Mucosa of descending colon (tissue), 3 donors: ENCODE measurements at regions not wholly inside any gene's neighbourhood (a gene's known extent, or its start where the extent isn't known, plus 50 kb on each side); places are given as distances from the start of the nearest gene placed in this dataset.

ENCODE experiments used
- ATAC-seq: fragments of 200-7000 bp; cut with Tn5 transposase; one replicate; pipeline ENCODE4 v1.9.1; 2020; ENCODE audit warnings: mild to moderate bottlenecking, moderate library complexity
- DNase-seq, 3 donors: peaks; one replicate each; pipeline ENCODE4 v3.0.0-alpha.2; 2020
- H3K36me3 ChIP-seq: fragments of 200-600 bp; one replicate; pipeline ENCODE4 v1.8.0; 2021; ENCODE audit warnings: low read depth, mild to moderate bottlenecking
- H3K4me1 ChIP-seq: fragments of 200-600 bp; one replicate; pipeline ENCODE4 v1.8.0; 2021; ENCODE audit warnings: low read depth, mild to moderate bottlenecking
- H3K4me3 ChIP-seq: fragments of 200-600 bp; one replicate; pipeline ENCODE4 v1.8.0; 2021; ENCODE audit warnings: mild to moderate bottlenecking
- H3K9me3 ChIP-seq: fragments of 200-600 bp; one replicate; pipeline ENCODE4 v1.8.0; 2021; ENCODE audit warnings: mild to moderate bottlenecking
- intact Hi-C, 2 donors: fragments of 100-400 bp; cut with DNase I in 1 of 2; cut with micrococcal nuclease in 1 of 2; formaldehyde crosslinking; loops; one replicate each; pipeline versions ENCODE4 v1.11.0 to v1.11.1; 2022; cut with DNase I, micrococcal nuclease
- TF ChIP-seq, protein P1 (sequence below): fragments of 200-600 bp; IDR thresholded peaks from one replicate; pipeline ENCODE4 v1.8.0; 2022; ENCODE audit warnings: antibody characterized with exemption, mild to moderate bottlenecking
- donor health status: DM: no; HTN: no; CAD: no; lungs with moderate emphysema.
- donor health status: DM: no; HTN: no; CAD: no.
- donor health status: DM: no; HTN: yes; CAD: no.

DNA sequence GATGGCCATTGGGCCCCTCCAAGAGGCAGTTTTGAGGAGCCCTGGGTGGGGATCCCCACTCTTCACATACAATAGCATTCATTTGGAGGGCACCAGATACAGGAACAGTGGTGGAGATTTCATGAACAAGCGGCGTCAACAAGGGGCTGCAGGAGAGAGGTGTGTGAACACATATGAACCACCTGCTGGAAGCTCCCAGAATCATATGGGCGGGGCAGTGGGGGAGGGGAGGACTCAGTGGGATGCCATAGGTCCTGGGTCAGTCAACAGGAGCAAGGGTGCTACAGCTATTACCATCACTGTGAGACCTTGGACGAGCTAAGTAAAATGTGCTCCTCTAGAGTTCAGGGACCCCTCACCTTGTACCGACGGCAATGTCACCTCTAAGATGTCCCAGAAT lies 100.4 kb upstream of the IRF2BP2 start:
- Histone ChIP-seq H3K36me3 (no peaks in the 10 kb centered on the region), H3K4me1 (peaks cover 33% of the 10 kb centered on the region), H3K9me3 (no peaks in the 10 kb centered on the region), H3K4me3 (no peak overlapping the region)
- ATAC-seq (no peak), DNase-seq (peak in 1 of 3 donors; percentile 53)
- TF ChIP-seq, protein P1, sequence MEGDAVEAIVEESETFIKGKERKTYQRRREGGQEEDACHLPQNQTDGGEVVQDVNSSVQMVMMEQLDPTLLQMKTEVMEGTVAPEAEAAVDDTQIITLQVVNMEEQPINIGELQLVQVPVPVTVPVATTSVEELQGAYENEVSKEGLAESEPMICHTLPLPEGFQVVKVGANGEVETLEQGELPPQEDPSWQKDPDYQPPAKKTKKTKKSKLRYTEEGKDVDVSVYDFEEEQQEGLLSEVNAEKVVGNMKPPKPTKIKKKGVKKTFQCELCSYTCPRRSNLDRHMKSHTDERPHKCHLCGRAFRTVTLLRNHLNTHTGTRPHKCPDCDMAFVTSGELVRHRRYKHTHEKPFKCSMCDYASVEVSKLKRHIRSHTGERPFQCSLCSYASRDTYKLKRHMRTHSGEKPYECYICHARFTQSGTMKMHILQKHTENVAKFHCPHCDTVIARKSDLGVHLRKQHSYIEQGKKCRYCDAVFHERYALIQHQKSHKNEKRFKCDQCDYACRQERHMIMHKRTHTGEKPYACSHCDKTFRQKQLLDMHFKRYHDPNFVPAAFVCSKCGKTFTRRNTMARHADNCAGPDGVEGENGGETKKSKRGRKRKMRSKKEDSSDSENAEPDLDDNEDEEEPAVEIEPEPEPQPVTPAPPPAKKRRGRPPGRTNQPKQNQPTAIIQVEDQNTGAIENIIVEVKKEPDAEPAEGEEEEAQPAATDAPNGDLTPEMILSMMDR = no peak
- intact Hi-C loops = loop anchor here in 1 of 2 donors (10.0 kb wide), 1 partner anchor 364 kb away; no protein-coding TSS in a partner anchor

DNA sequence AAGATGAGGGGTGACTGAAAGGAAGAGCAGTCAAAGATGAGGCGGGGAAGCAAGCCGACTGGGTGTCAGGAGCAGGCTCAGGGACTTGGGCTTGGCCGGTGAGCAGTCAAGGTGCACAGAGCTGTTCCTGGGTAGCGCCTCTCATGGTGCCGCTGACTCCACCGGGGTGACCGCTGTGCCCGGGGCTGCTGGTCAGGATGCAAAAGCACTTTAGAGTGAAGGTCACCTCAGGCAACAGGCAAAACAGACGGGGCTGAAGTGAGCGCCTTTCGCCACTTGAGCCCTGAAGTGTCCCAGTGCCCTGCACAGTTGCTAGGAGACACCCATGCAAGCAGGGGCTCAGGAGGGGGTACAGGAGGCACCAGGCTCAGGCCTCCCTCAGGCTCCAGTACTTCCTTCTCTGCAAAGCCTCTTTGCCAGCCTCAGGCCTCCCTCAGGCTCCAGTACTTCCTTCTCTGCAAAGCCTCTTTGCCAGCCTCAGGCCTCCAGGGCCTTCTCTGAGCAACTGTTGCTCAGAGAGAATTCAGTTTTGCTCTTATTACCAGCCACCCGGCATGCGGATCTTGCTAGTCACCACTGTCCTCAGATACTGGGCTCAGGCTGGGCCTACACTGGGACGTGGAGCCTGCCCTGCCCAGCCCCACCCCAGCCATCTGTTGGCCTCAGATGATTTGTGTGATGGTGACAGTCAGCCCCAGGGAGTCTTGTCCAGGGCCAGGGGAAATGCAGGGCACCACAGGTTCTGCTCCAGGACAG lies 99.7 kb upstream of the IRF2BP2 start:
- intact Hi-C loops = loop anchor here in 1 of 2 donors (10.0 kb wide), 1 partner anchor 365 kb away; no protein-coding TSS in a partner anchor
- Histone ChIP-seq H3K4me3 (no peak overlapping the region), H3K9me3 (no peaks in the 10 kb centered on the region), H3K4me1 (peaks cover 27% of the 10 kb centered on the region), H3K36me3 (no peaks in the 10 kb centered on the region)
- DNase-seq = peak; percentile 61 to 73 (median 73)
- TF ChIP-seq, protein P1 = no peak
- ATAC-seq = peak; percentile 80

DNA sequence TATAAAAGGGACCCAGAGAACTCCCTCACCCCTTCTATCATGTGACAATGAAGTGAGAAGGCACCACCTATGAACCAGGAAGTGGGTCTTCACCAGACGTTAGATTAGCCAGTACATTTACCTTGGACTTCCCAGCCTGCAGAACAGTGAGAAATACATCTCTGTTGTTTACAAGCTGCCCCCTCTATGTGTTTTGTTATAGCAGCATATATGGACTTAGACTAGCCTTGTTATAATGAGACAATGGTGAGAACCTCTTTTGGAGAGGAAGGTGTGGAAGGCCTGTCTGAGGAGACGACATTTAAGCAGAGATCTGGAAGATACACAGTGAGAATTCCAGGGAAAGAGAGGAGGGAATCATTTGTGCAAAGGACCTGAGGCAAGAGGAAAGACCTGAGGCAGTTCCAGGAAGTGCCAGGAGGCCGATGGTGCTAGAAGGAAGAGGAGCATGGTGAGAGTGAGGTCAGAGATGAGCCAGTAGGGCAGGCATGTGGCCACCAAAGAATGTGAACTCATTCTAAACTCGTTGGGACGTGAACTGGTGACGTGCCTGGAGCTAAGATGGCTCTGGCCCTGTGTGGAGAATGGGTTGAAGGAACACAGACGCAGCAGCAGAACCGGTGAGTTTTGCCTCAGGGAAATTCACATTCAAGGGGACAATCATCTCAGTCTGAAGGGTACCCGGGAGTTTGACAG lies 98.9 kb upstream of the IRF2BP2 start:
- intact Hi-C loops = no loop called here
- ATAC-seq (no peak), DNase-seq (peak in 1 of 3 donors; percentile 2)
- Histone ChIP-seq H3K4me3 (no peak overlapping the region), H3K9me3 (no peaks in the 10 kb centered on the region), H3K4me1 (peaks cover 27% of the 10 kb centered on the region), H3K36me3 (no peaks in the 10 kb centered on the region)
- TF ChIP-seq, protein P1 = no peak

DNA sequence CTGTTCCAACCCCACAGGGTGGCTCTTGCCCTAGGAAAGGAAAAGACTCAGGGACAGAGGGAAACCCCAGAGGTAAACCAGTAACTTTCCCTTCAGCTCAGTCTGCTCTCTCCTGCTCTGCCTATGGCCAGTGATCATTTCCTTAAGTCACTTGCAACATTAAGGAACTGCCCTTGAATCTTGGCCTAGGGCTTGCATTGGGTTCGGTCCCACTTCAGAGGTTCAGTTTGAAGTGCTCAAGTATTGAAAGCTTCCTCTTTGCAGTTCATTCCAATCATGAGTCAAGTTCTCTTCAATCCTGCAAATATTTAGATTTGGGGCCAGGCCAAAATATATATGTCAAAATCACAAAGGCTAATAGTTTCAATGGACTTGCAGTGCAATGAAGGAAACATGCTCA lies 97.7 kb upstream of the IRF2BP2 start:
- ATAC-seq (no peak), DNase-seq (no peak)
- Histone ChIP-seq H3K4me3 (no peak overlapping the region), H3K9me3 (no peaks in the 10 kb centered on the region), H3K4me1 (peaks cover 19% of the 10 kb centered on the region), H3K36me3 (no peaks in the 10 kb centered on the region)
- TF ChIP-seq, protein P1 = no peak
- intact Hi-C loops = no loop called here

DNA sequence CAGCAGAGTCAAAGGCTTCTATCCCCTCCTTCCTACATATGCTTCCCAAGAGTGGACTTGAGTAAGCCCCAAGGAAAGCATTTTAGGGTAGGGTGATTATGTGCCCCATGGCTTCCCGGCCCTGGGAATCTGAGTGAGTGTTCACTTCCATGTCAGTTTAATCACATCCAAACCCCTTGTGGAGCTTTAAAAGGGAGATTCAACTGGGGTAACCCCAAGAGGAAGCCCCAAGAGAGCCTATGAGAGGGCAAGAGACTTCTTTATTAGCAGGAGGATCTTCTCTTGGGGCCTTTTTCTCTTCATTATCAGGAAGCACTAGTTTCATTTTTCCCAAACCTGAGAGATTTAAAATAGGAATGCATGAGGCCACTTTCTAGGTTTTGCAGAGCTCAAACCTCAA lies 97.0 kb upstream of the IRF2BP2 start:
- TF ChIP-seq, protein P1 = no peak
- Histone ChIP-seq H3K9me3 (no peaks in the 10 kb centered on the region), H3K4me1 (peaks cover 15% of the 10 kb centered on the region), H3K36me3 (no peaks in the 10 kb centered on the region), H3K4me3 (no peak overlapping the region)
- intact Hi-C loops = no loop called here
- no peak for DNase-seq
- ATAC-seq = no peak
